ENCODE measurements at regions not wholly inside any gene's neighbourhood (a gene's known extent, or its start where the extent isn't known, plus 50 kb on each side); places are given as distances from the start of the nearest gene placed in this dataset.
"Not testable (repeated sequence)": the region's sequence is repeated elsewhere in the genome, so short reads cannot be mapped to it uniquely, and the experiment has no call there.

GRCh38 chr14:28949503-28949902 lies 182.9 kb downstream of the FOXG1 start:
- no peak for DNase-seq

GRCh38 chr14:28952161-28952560 lies 185.6 kb downstream of the FOXG1 start:
- DNase-seq = no peak

DNA sequence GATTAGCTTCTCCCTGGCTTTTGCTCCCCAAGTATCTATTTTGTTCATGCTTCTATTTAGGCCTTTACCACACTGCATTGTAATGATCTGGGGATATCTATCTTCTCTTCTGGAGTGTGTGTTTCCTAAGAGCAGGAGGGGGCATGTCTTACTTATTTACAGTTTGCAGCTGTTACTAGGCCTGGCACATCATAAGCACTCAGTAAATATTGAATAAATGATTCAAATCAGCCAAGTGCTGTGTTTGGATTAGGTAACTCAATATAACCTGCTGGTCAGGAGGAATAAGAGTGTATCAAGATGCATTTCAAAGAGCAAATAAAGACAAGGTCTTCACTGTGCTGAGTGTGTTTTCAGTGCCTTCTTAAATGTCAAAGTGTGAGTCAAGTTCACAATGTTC lies 186.1 kb downstream of the FOXG1 start:
- no peak for DNase-seq

DNA sequence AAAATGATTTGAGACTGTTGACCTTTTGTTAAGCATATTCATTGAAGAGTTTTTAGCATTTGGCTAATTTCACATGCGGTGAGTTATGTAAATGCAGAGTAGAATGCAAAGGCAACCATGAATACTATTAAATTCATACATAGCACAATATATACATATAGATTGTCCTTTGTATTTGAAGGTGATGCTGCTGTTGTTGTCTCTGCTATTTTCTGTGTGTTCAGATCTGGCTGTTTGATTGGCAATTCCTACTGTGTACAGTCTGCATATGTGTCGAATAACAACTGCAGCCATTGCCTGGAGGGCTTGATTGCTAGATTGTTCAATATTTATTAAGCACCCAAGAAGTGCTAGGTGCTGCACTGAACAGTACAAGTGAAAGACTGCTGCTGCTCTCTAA lies 187.4 kb downstream of the FOXG1 start:
- DNase-seq = no peak

DNA sequence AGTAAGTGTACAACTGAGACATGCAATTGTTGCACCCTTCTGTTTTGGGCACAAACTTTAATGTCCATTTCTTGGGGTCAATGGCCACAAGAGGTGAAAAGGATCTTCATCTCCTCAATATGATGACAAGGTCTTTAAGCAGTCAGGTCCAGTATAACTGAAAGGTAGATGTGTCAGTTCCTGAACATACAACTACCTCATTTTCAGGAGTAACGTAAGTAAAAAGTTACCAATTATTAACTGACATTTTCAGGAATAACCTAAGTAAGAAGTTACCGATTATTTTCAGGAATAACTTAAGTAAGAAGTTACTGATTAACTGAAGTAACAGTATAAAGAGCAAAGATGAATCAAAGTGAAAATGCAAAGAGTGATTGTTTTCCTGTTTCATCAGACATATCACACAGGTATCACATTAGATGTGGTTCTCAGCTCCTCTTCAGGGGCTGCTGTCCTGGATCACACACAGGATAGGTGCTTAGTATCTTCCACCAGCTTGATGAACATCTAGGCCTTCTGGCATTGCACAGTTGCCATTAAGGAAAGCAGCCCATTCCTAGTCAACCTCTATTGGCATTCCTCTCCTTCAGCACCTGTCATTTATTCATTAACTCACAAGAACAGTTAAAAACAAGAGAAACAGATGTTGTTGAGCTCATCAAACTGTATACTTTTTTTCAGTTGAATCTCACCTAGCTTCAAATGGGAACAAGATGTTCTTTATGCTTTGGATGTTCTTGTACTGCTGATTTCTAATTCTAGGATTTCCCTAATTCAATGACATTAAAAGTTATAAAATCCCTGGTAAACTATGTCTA lies 200.0 kb downstream of the FOXG1 start:
- DNase-seq = no peak

GRCh38 chr14:28975084-28975483 lies 208.5 kb downstream of the FOXG1 start:
- no peak for DNase-seq

DNA sequence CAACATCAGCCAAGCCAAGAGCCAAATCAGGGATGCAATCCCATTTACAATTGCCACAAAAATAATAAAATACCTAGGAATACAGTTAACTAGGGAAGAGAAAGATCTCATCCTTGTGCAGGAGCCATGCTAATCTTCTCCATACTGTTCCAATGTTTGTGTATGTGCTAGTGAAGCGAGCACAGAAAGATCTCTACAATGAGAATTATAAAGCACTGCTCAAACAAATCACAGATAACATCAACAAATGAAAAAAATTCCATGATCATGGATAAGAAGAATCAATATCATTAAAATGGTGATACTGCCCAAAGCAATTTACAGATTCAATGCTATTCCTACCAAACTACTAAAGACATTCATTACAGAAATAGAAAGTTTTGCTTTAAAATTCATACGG lies 215.6 kb downstream of the FOXG1 start:
- no peak for DNase-seq

DNA sequence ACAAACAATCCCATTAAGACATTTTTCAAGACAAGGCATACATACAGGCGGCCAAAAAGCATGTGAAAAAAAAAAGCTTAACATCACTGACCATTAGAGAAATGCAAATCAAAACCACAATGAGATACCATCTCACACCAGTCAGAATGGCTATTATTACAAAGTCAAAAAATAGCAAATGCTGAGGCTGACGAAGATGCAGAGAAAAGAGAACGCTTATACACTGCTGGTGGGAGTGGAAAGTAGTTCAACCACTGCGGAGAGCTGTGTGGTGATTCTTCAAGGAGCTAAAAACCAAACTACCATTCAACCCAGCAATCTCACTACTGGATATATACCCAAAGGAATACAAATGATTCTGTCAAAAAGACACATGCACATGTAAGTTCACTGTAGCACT lies 216.7 kb downstream of the FOXG1 start:
- no peak for DNase-seq

DNA sequence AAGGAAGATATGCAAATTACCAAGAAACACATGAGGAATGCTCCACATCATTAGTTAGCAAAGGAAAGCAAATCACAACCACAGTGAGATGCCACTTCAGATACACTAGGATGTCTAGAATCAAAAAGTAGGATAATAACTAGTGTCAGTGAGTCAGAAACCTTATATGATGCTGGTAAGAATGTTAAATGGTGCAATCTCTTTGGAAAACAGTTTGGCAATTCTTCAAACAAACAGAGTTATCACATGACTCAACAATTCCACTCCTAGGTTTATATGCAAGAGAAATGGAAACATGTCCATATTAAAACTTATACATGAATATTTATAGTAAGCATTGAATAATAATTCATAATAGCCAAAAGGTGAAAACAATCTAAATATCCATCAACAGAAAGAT lies 220.9 kb downstream of the FOXG1 start:
- no peak for DNase-seq

DNA sequence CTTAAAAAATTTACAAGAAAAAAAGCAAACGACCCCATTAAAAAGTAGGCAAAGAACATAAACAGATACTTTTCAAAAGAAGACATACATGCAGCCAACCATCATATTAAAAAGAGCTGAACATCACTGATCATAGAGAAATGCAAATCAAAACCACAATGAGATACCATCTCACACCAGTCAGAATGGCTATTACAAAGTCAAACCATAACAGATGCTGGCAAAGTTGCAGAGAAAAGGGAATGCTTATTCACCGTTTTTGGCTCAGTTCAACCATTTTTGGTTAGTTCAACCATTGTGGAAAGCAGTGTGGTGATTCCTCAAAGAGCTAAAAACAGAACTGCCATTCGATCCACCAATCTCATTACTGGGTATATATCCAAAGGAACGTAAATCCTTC lies 230.6 kb downstream of the FOXG1 start:
- DNase-seq = not testable (repeated sequence)

DNA sequence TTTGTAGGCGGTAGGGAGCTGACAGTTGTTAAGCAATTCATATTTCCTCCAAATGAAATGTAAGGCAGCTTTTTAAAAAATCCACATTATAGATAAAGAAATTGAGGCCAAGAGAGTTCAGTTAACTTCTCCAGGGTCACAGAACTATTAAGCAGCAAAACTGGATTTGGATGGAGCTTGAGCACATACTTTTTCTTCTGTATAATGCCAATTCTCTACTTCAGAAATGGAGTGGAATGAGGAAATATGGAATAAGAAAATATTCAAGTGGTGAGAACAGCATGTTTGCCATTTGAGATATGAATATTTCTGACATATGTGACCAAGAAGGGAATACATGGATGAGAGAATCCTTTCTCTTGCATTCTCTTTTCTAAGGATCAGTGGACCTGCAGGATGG lies 233.1 kb downstream of the FOXG1 start:
- DNase-seq = no peak

DNA sequence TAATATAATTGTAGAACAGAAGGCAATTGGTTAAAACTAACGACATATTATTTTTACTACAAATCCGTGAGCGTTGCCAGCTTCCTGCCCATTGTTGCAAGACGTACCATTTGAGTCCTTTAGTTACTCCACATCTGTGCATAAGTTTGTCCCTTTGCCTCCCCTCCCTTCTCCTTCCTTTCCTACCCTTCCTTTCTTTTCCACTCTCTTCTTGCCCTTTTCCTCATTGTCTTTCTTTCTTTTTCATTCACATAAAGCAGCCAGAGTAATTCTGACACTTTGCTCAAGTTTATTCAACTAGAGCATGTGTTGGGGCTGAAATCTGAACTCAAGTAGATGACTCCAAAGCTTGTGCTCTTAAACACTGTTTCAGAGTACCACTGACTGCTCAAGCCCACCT lies 239.1 kb downstream of the FOXG1 start:
- DNase-seq = no peak

DNA sequence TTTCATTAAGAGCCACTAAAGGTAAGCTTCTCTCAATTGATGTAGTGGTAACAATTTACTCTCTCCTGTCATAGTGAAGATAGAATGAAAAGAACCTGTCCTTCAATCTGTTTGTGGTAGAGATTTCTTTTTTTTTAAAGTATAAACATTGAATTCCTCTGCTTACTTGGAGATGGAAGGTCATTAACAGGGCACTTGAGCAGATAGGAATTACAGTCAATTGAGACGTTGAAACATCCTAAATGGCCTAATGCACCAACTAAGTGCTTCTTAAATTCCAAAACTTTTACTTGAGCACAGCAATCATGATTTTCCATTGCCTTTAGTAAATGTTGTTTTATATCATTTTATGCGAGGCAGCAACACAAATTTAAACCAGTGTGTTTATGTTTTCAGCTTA lies 241.4 kb downstream of the FOXG1 start:
- DNase-seq = no peak

GRCh38 chr14:29016050-29016900 lies 249.7 kb downstream of the FOXG1 start:
- peak; percentile 15 for DNase-seq

DNA sequence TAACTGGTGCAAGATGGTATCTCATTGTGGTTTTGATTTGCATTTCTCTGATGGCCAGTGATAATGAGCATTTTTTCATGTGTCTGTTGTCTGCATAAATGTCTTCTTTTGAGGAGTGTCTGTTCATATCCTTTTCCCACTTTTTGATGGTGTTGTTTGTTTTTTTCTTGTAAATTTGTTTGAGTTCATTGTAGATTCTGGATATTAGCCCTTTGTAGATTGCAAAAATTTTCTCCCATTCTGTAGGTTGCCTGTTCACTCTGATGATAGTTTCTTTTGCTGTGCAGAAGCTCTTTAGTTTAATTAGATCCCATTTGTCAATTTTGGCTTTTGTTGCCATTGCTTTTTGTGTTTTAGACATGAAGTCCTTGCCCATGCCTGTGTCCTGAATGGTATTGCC lies 256.9 kb downstream of the FOXG1 start:
- not testable (repeated sequence) for DNase-seq

GRCh38 chr14:29027441-29027840 lies 260.9 kb downstream of the FOXG1 start:
- not testable (repeated sequence) for DNase-seq

DNA sequence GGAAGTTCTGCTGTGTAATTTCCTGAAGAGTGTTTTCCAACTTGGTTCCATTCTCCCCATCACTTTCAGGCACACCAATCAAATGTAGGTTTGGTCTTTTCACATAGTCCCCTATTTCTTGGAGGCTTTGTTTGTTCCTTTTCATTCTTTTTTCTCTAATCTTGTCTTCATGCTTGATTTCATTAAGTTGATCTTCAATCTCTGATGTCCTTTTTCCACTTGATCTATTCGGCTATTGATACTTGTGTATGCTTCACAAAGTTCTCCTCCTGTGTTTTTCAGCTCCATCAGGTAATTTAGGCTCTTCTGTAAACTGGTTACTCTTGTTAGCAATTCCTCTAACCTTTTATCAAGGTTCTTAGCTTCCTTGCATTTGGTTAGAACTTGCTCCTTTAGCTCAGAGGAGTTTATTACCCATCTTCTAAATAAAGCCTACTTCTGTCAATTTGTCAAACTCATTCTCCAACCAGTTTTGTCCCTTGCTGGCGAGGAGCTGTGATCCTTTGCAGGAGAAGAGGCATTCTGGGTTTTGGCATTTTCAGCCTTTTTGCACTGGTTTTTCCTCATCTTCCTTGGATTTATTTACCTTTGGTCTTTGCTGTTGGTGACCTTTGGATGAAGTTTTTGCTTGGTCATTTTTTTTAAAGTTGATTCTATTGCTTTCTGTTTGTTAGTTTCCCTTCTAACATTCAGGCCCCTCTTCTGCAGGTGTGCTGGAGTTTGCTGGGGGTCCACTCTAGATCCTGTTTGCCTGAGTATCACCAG lies 261.5 kb downstream of the FOXG1 start:
- DNase-seq = not testable (repeated sequence)

DNA sequence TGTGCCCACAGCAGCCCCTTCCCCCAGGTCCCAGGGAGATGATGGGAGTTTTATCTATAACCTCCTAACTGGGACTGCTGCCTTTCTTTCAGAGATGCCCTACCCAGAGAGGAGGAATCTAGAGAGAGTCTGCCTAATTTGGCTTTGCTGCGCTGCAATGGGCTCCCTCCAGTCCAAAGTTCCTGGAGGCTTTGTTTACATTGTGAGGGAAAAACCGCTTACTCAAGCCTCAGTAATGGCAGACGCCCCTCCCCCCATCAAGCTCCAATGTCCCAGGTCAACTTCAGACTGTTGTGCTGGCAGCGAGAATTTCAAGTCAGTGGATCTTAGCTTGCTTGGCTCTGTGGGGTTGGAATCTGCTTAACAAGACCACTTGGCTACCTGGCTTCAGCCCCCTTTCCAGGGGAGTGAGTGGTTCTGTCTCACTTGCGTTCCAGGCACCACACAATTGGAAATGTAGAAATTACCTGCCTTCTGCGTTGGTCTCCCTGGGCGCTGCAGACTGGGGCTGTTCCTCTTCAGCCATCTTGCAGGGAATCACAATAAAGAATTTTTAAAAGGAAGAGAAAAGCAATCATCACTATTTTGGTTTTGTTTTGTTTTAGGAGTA lies 262.5 kb downstream of the FOXG1 start:
- DNase-seq = no peak

DNA sequence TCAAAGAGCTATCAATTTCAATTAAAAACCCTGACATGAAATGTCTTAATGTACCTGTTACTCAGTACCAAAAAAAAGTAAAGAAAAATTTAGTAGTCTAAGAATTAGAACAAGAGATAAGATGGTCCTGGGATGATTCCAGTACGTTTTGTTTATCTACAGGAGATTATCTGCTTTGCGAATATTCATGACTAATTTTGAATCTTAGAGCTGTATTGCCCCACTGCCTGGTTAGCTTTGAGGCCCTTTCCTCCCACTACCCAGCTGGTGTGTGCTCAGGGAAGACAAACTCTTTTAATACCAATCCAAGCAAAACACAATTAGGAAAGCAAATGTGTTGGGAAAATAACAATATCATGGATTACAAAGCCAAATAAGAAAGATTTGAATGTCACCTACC lies 263.5 kb downstream of the FOXG1 start:
- DNase-seq = no peak

- no peak for DNase-seq
Measured at GRCh38 chr14:29030970-29031369, 264.4 kb downstream of the FOXG1 start.

DNA sequence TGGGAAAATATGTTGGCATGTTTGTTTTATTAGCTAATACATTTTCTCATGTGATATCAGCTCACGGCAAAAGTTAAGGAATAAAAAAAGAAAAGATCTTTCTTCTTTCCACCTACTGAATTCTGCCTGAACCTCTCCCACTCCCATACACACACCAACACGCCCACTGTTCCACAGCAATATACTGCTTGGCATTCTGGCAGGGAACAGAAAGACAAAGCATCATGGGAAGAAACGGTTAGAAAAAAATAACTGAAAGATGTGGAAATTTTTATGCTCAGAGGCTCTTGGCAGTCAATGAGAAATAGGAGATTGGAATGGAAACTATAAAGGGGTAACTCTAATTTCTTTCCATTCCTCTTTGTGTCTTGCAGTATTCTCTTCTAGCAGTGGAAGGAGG lies 268.5 kb downstream of the FOXG1 start:
- no peak for DNase-seq

DNA sequence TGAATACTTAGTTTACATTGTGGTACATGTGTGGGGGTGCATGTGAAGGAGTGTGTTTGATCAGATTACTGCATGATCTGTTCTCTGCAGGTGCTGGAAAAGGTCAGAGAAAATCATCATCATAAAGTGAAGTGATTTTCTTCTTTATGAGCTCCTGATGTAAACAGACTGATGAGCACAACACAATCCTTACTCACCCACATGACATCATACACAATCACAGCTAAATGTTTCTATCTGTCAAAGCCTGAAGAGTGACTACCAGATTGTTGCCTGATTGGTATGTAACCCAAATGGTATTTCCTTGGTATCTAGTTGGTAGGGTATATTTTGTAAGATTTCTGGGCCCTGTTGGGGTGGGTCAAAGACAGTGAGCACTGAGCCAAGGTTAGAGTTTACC lies 270.8 kb downstream of the FOXG1 start:
- no peak for DNase-seq

DNA sequence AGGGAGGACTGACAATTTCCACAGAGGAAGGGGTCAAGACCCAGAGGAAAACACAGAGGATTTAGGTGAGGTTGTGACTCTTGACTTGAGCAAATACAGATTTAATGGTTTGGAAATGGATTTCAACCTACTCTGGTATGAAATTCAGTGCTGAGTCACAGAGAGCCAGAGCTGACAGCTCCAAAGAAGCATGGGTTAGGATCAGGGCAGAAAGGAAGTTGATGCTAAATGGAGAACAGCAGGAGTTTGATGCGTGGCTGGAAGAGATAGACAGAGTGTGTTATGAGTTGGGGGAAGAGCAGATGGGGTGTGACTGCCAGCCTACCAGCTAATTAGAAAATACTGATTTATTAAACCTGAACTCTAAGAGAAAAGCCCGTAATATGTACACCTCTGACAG lies 272.6 kb downstream of the FOXG1 start:
- DNase-seq = no peak
